ENCODE measurements at regions not wholly inside any gene's neighbourhood (a gene's known extent, or its start where the extent isn't known, plus 50 kb on each side); places are given as distances from the start of the nearest gene placed in this dataset.
"Not testable (repeated sequence)": the region's sequence is repeated elsewhere in the genome, so short reads cannot be mapped to it uniquely, and the experiment has no call there.

GRCh38 chr13:104683789-104684188 lies 1617.6 kb upstream of the SLC10A2 start:
- Histone ChIP-seq H3K4me3 (no peak overlapping the region), H3K27ac (no peak overlapping the region)

GRCh38 chr13:104678161-104678560 lies 1611.9 kb upstream of the SLC10A2 start:
- Histone ChIP-seq H3K27ac (no peak overlapping the region), H3K4me3 (no peak overlapping the region)

- no peak overlapping the region for H3K27ac ChIP-seq
- no peak overlapping the region for H3K4me3 ChIP-seq
Measured at GRCh38 chr13:104671901-104672300, 1605.7 kb upstream of the SLC10A2 start.

GRCh38 chr13:104657196-104657595 lies 1591.0 kb upstream of the SLC10A2 start:
- no peak overlapping the region for H3K4me3 ChIP-seq
- H3K27ac ChIP-seq, result no peak overlapping the region

GRCh38 chr13:104650431-104650830 lies 1584.2 kb upstream of the SLC10A2 start:
- Histone ChIP-seq H3K27ac (peak overlapping the region in 2 of 21 experiments; percentile 39 to 78), H3K4me3 (no peak overlapping the region)

- H3K4me3 ChIP-seq, result no peak overlapping the region
- H3K27ac ChIP-seq, result peak overlapping the region in 6 of 21 experiments; percentile 19 to 78 (median 54)
Measured at GRCh38 chr13:104648291-104648690, 1582.1 kb upstream of the SLC10A2 start.

GRCh38 chr13:104645786-104646185 lies 1579.6 kb upstream of the SLC10A2 start:
- Histone ChIP-seq H3K27ac (no peak overlapping the region), H3K4me3 (no peak overlapping the region)

GRCh38 chr13:104641309-104641708 lies 1575.1 kb upstream of the SLC10A2 start:
- Histone ChIP-seq H3K4me3 (no peak overlapping the region), H3K27ac (peak overlapping the region in 2 of 21 experiments; percentile 29 to 37)

GRCh38 chr13:104635879-104636278 lies 1569.7 kb upstream of the SLC10A2 start:
- no peak overlapping the region for H3K27ac ChIP-seq

GRCh38 chr13:104634016-104634415 lies 1567.8 kb upstream of the SLC10A2 start:
- no peak overlapping the region for H3K4me3 ChIP-seq

More at GRCh38 chr13:104635879-104636278, 1569.7 kb upstream of the SLC10A2 start:
- H3K4me3 ChIP-seq, result no peak overlapping the region

GRCh38 chr13:104632736-104633135 lies 1566.5 kb upstream of the SLC10A2 start:
- no peak overlapping the region for H3K4me3 ChIP-seq
- H3K27ac ChIP-seq, result no peak overlapping the region

More at GRCh38 chr13:104634016-104634415, 1567.8 kb upstream of the SLC10A2 start:
- H3K27ac ChIP-seq, result no peak overlapping the region

GRCh38 chr13:104625201-104625600 lies 1559.0 kb upstream of the SLC10A2 start:
- no peak overlapping the region for H3K27ac ChIP-seq
- no peak overlapping the region for H3K4me3 ChIP-seq

GRCh38 chr13:104616990-104617389 lies 1550.8 kb upstream of the SLC10A2 start:
- Histone ChIP-seq H3K27ac (no peak overlapping the region), H3K4me3 (no peak overlapping the region)

- H3K27ac ChIP-seq, result no peak overlapping the region
- no peak overlapping the region for H3K4me3 ChIP-seq
Measured at GRCh38 chr13:104614361-104615145, 1548.3 kb upstream of the SLC10A2 start.

GRCh38 chr13:104608331-104608730 lies 1542.1 kb upstream of the SLC10A2 start:
- H3K4me3 ChIP-seq, result no peak overlapping the region
- no peak overlapping the region for H3K27ac ChIP-seq

GRCh38 chr13:104605435-104605834 lies 1539.2 kb upstream of the SLC10A2 start:
- not testable (repeated sequence) for H3K27ac ChIP-seq, H3K4me3 ChIP-seq

- H3K4me3 ChIP-seq, result no peak overlapping the region
- H3K27ac ChIP-seq, result peak overlapping the region in 3 of 21 experiments; percentile 45 to 72 (median 66)
Measured at GRCh38 chr13:104597546-104598180, 1531.4 kb upstream of the SLC10A2 start.

GRCh38 chr13:104595511-104595910 lies 1529.3 kb upstream of the SLC10A2 start:
- H3K4me3 ChIP-seq, result no peak overlapping the region
- peak overlapping the region in 1 of 21 experiments; percentile 68 for H3K27ac ChIP-seq

- Histone ChIP-seq H3K27ac (peak overlapping the region in 1 of 21 experiments; percentile 68), H3K4me3 (no peak overlapping the region)
Measured at GRCh38 chr13:104594806-104595205, 1528.6 kb upstream of the SLC10A2 start.

- Histone ChIP-seq H3K4me3 (no peak overlapping the region), H3K27ac (peak overlapping the region in 1 of 21 experiments; percentile 43)
Measured at GRCh38 chr13:104593693-104594092, 1527.5 kb upstream of the SLC10A2 start.

GRCh38 chr13:104593251-104593576 lies 1527.0 kb upstream of the SLC10A2 start:
- H3K27ac ChIP-seq, result peak overlapping the region in 2 of 21 experiments; percentile 15 to 43
- H3K4me3 ChIP-seq, result no peak overlapping the region
